HuH-7 (cell line): ENCODE measurements at regions not wholly inside any gene's neighbourhood (a gene's known extent, or its start where the extent isn't known, plus 50 kb on each side); places are given as distances from the start of the nearest gene placed in this dataset.

Source experiments
- DNase-seq: peaks from one replicate; pipeline ENCODE4 v3.0.0; 2011; ENCODE audit warnings: low spot score

GRCh38 chr11:92762121-92762540 lies 207.3 kb upstream of the MTNR1B start:
- no peak for DNase-seq

GRCh38 chr11:92763336-92763735 lies 206.1 kb upstream of the MTNR1B start:
- DNase-seq: no peak

- no peak for DNase-seq
Observed at GRCh38 chr11:92764128-92764527, 205.3 kb upstream of the MTNR1B start.

- DNase-seq: no peak
Observed at GRCh38 chr11:92765082-92765840, 204.2 kb upstream of the MTNR1B start.

GRCh38 chr11:92765965-92766371 lies 203.5 kb upstream of the MTNR1B start:
- no peak for DNase-seq

- no peak for DNase-seq
Observed at GRCh38 chr11:92766698-92767097, 202.8 kb upstream of the MTNR1B start.

- DNase-seq: no peak
Observed at GRCh38 chr11:92767416-92767815, 202.0 kb upstream of the MTNR1B start.

GRCh38 chr11:92768121-92768840 lies 201.2 kb upstream of the MTNR1B start:
- no peak for DNase-seq

- no peak for DNase-seq
Observed at GRCh38 chr11:92769112-92769511, 200.3 kb upstream of the MTNR1B start.

GRCh38 chr11:92770419-92770818 lies 199.0 kb upstream of the MTNR1B start:
- no peak for DNase-seq

- no peak for DNase-seq
Observed at GRCh38 chr11:92770981-92771380, 198.5 kb upstream of the MTNR1B start.

- no peak for DNase-seq
Observed at GRCh38 chr11:92771701-92772100, 197.8 kb upstream of the MTNR1B start.

GRCh38 chr11:92775003-92775676 lies 194.3 kb upstream of the MTNR1B start:
- no peak for DNase-seq

- no peak for DNase-seq
Observed at GRCh38 chr11:92776676-92777075, 192.8 kb upstream of the MTNR1B start.

GRCh38 chr11:92779746-92780145 lies 189.7 kb upstream of the MTNR1B start:
- DNase-seq: no peak

- no peak for DNase-seq
Observed at GRCh38 chr11:92781151-92781550, 188.3 kb upstream of the MTNR1B start.

- no peak for DNase-seq
Observed at GRCh38 chr11:92782806-92783205, 186.6 kb upstream of the MTNR1B start.

GRCh38 chr11:92784331-92784730 lies 185.1 kb upstream of the MTNR1B start:
- no peak for DNase-seq

- DNase-seq: no peak
Observed at GRCh38 chr11:92787638-92788037, 181.8 kb upstream of the MTNR1B start.

GRCh38 chr11:92789761-92790160 lies 179.7 kb upstream of the MTNR1B start:
- no peak for DNase-seq

GRCh38 chr11:92790366-92790765 lies 179.1 kb upstream of the MTNR1B start:
- no peak for DNase-seq

- no peak for DNase-seq
Observed at GRCh38 chr11:92790926-92791616, 178.4 kb upstream of the MTNR1B start.
